Ovary (tissue), 7 donors: ENCODE measurements at regions not wholly inside any gene's neighbourhood (a gene's known extent, or its start where the extent isn't known, plus 50 kb on each side); places are given as distances from the start of the nearest gene placed in this dataset.

Experiments
- DNase-seq, 5 donors: peaks; one replicate each; pipeline ENCODE4 v3.0.0-alpha.2; 2019 to 2020
- H3K27ac ChIP-seq, 2 donors: fragments of 200-600 bp; one replicate each; pipeline versions ENCODE4 v1.5.1 to v1.8.0; 2019 to 2022
- H3K27me3 ChIP-seq: fragments of 200-600 bp; one replicate; pipeline ENCODE4 v1.8.0; 2022
- H3K36me3 ChIP-seq: fragments of 200-600 bp; sonication (generic); one replicate; pipeline ENCODE4 v1.5.1; 2019
- H3K4me1 ChIP-seq: one replicate; pipeline ENCODE4 v1.8.1; 2013; ENCODE audit warnings: mild to moderate bottlenecking, moderate library complexity; ENCODE audit not compliant: insufficient read depth
- H3K4me3 ChIP-seq: fragments of 200-600 bp; sonication (generic); one replicate; pipeline ENCODE4 v1.5.1; 2017
- H3K9me3 ChIP-seq, 2 donors: fragments of 200-600 bp in 1 of 2; sonication (generic) in 1 of 2; one replicate each; pipeline versions ENCODE4 v1.5.1 to v1.8.1; 2013 to 2019; ENCODE audit warnings: mild to moderate bottlenecking in 1 of 2, moderate library complexity in 1 of 2
- CTCF ChIP-seq, 3 donors: fragments of 450-650 bp in 2 of 3; fragments of 200-600 bp in 1 of 3; IDR thresholded peaks; one replicate each; pipeline versions ENCODE4 v1.5.1 to v1.8.0; 2016 to 2022; ENCODE audit warnings: antibody characterized with exemption in 3 of 3, mild to moderate bottlenecking in 1 of 3
- EP300 ChIP-seq: sonication (generic); formaldehyde crosslinking; IDR thresholded peaks from one replicate; pipeline ENCODE4 v1.6.1; 2017; ENCODE audit warnings: antibody characterized with exemption
- POLR2A ChIP-seq: fragments of 450-650 bp; IDR thresholded peaks from one replicate; pipeline ENCODE4 v1.6.1; 2017; ENCODE audit warnings: antibody characterized with exemption, mild to moderate bottlenecking, moderate library complexity
- WGBS, 3 donors: extraction: QIAGEN DNeasy Blood & Tissue Kit in 1 of 3; methylation state at CpG; one replicate each; pipeline versions ENCODE4 v1.1.5 to v1.1.7; 2013 to 2017; 5-methylcytosine and 5-hydroxymethylcytosine counted together
- intact Hi-C, 4 donors: fragments of 100-400 bp; cut with DNase I; formaldehyde crosslinking; loops; one replicate each; pipeline versions ENCODE4 v1.11.0 to v1.15.1; 2022 to 2023
- donor health status: DM: no; HTN: no; CAD: no; lungs with moderate emphysema.
- donor health status: DM: no; HTN: no; CAD: no.
- donor health status: Bipolar disorder and iron deficiency.
- donor health status: DM: no; HTN: no; CAD: no.
- donor health status: DM: yes; HTN: yes; CAD: no.

- H3K27ac ChIP-seq: no peak overlapping the region
- TF ChIP-seq CTCF (IDR thresholded peaks at IDR 0.05) (no peak), EP300 (no peak), POLR2A (no peak)
- H3K9me3 ChIP-seq: no peaks in the 10 kb centered on the region
- no peak for DNase-seq
- H3K4me3 ChIP-seq: no peak overlapping the region
- 68 to 83% (median 83%) methylated on average over 5 of the region's 5 CpGs for WGBS, 3 donors
- H3K27me3 ChIP-seq: no peaks in the 10 kb centered on the region
- no peaks in the 10 kb centered on the region for H3K36me3 ChIP-seq
- H3K4me1 ChIP-seq: no peaks in the 10 kb centered on the region
- intact Hi-C loops: no loop called here
Measured at GRCh38 chr18:72100465-72101004, 443.6 kb downstream of the CBLN2 start.

GRCh38 chr18:72091369-72091768 lies 452.8 kb downstream of the CBLN2 start:
- DNase-seq: no peak
- WGBS, 3 donors: 51 to 63% (median 55%) methylated on average over 5 of the region's 5 CpGs
- no peaks in the 10 kb centered on the region for H3K4me1 ChIP-seq
- H3K27ac ChIP-seq: no peak overlapping the region
- TF ChIP-seq CTCF (IDR thresholded peaks at IDR 0.05) (no peak), POLR2A (no peak), EP300 (no peak)
- H3K27me3 ChIP-seq: no peaks in the 10 kb centered on the region
- H3K4me3 ChIP-seq: no peak overlapping the region
- intact Hi-C loops: no loop called here
- H3K36me3 ChIP-seq: no peaks in the 10 kb centered on the region
- no peaks in the 10 kb centered on the region for H3K9me3 ChIP-seq

GRCh38 chr18:72089432-72089831 lies 454.7 kb downstream of the CBLN2 start:
- H3K9me3 ChIP-seq: no peaks in the 10 kb centered on the region
- no peaks in the 10 kb centered on the region for H3K27me3 ChIP-seq
- no peaks in the 10 kb centered on the region for H3K36me3 ChIP-seq
- TF ChIP-seq POLR2A: no peak
- no peak for TF ChIP-seq EP300
- no peak for TF ChIP-seq CTCF (IDR thresholded peaks at IDR 0.05)
- DNase-seq: no peak
- no peak overlapping the region for H3K27ac ChIP-seq
- intact Hi-C loops: no loop called here
- no peaks in the 10 kb centered on the region for H3K4me1 ChIP-seq
- H3K4me3 ChIP-seq: no peak overlapping the region
- WGBS, 3 donors: 76 to 87% (median 79%) methylated on average over 3 of the region's 3 CpGs

GRCh38 chr18:72086421-72086820 lies 457.7 kb downstream of the CBLN2 start:
- TF ChIP-seq CTCF (IDR thresholded peaks at IDR 0.05) (no peak), POLR2A (no peak), EP300 (no peak)
- intact Hi-C loops: no loop called here
- Histone ChIP-seq H3K4me1 (no peaks in the 10 kb centered on the region), H3K4me3 (no peak overlapping the region), H3K27me3 (no peaks in the 10 kb centered on the region), H3K36me3 (no peaks in the 10 kb centered on the region), H3K9me3 (no peaks in the 10 kb centered on the region), H3K27ac (no peak overlapping the region)
- no peak for DNase-seq
- 2 to 8% (median 7%) methylated on average over 4 of the region's 4 CpGs for WGBS, 3 donors

GRCh38 chr18:72075040-72075439 lies 469.1 kb downstream of the CBLN2 start:
- Histone ChIP-seq H3K9me3 (no peaks in the 10 kb centered on the region), H3K4me1 (no peaks in the 10 kb centered on the region), H3K36me3 (no peaks in the 10 kb centered on the region), H3K4me3 (no peak overlapping the region), H3K27me3 (no peaks in the 10 kb centered on the region), H3K27ac (no peak overlapping the region)
- intact Hi-C loops: no loop called here
- TF ChIP-seq POLR2A: no peak
- no peak for TF ChIP-seq EP300
- TF ChIP-seq CTCF (IDR thresholded peaks at IDR 0.05): no peak
- no peak for DNase-seq
- WGBS, 3 donors: 88 to 91% (median 90%) methylated on average over 4 of the region's 4 CpGs
